HG03045 (cell line): ENCODE measurements at regions not wholly inside any gene's neighbourhood (a gene's known extent, or its start where the extent isn't known, plus 50 kb on each side); places are given as distances from the start of the nearest gene placed in this dataset.
"Not testable (repeated sequence)": the region's sequence is repeated elsewhere in the genome, so short reads cannot be mapped to it uniquely, and the experiment has no call there.

Source experiments
- ATAC-seq: cut with Tn5 transposase; IDR thresholded peaks from one replicate; pipeline ENCODE4 v1.9.1; 2021; ENCODE audit warnings: mild to moderate bottlenecking, moderate library complexity; ENCODE audit not compliant: unreplicated experiment

- ATAC-seq, result no peak
These were observed 875.4 kb upstream of the WWC1 start for GRCh38 chr5:167415779-167416746.

- no peak for ATAC-seq
These were observed 873.8 kb upstream of the WWC1 start for GRCh38 chr5:167417662-167418061.

- no peak for ATAC-seq
These were observed 866.3 kb upstream of the WWC1 start for GRCh38 chr5:167425161-167425560.

- ATAC-seq, result no peak
These were observed 864.9 kb upstream of the WWC1 start for GRCh38 chr5:167426501-167426900.

GRCh38 chr5:167427641-167428040 lies 863.8 kb upstream of the WWC1 start:
- ATAC-seq, result not testable (repeated sequence)

GRCh38 chr5:167440846-167441245 lies 850.6 kb upstream of the WWC1 start:
- ATAC-seq, result no peak

- no peak for ATAC-seq
These were observed 848.5 kb upstream of the WWC1 start for GRCh38 chr5:167442922-167443321.

- no peak for ATAC-seq
These were observed 843.7 kb upstream of the WWC1 start for GRCh38 chr5:167447466-167448375.

- no peak for ATAC-seq
These were observed 843.1 kb upstream of the WWC1 start for GRCh38 chr5:167448376-167448775.

- ATAC-seq, result no peak
These were observed 840.4 kb upstream of the WWC1 start for GRCh38 chr5:167451076-167451475.

- no peak for ATAC-seq
These were observed 839.3 kb upstream of the WWC1 start for GRCh38 chr5:167452136-167452535.

GRCh38 chr5:167453246-167454030 lies 838.0 kb upstream of the WWC1 start:
- ATAC-seq, result no peak

GRCh38 chr5:167458412-167458811 lies 833.0 kb upstream of the WWC1 start:
- ATAC-seq, result no peak

GRCh38 chr5:167460449-167461020 lies 830.9 kb upstream of the WWC1 start:
- ATAC-seq, result no peak

- ATAC-seq, result no peak
These were observed 827.5 kb upstream of the WWC1 start for GRCh38 chr5:167463939-167464338.

- no peak for ATAC-seq
These were observed 824.5 kb upstream of the WWC1 start for GRCh38 chr5:167466992-167467391.

GRCh38 chr5:167472566-167473108 lies 818.8 kb upstream of the WWC1 start:
- ATAC-seq, result no peak

GRCh38 chr5:167478188-167478587 lies 813.3 kb upstream of the WWC1 start:
- no peak for ATAC-seq

- ATAC-seq, result no peak
These were observed 811.7 kb upstream of the WWC1 start for GRCh38 chr5:167479779-167480178.

- no peak for ATAC-seq
These were observed 810.1 kb upstream of the WWC1 start for GRCh38 chr5:167481345-167481744.
